Neural cell (in vitro differentiated cells): ENCODE measurements at regions not wholly inside any gene's neighbourhood (a gene's known extent, or its start where the extent isn't known, plus 50 kb on each side); places are given as distances from the start of the nearest gene placed in this dataset.

Experiments used
- CTCF ChIP-seq: fragments of 450-650 bp; IDR thresholded peaks from 2 replicates; pipeline ENCODE4 v1.5.1; 2014; ENCODE audit warnings: antibody characterized with exemption, mild to moderate bottlenecking, moderate library complexity; ENCODE audit not compliant: poor library complexity, severe bottlenecking
- EP300 ChIP-seq: fragments of 450-650 bp; conservative IDR thresholded peaks from 2 replicates; pipeline ENCODE4 v1.6.1; 2014; ENCODE audit warnings: antibody characterized with exemption, mild to moderate bottlenecking, moderate library complexity; ENCODE audit not compliant: poor library complexity, severe bottlenecking
- EZH2 ChIP-seq: fragments of 200-600, 300-800 bp; shearing (Covaris generic), sonication (generic); IDR thresholded peaks from 2 replicates; pipeline ENCODE4 v1.6.1; 2014; ENCODE audit warnings: antibody characterized with exemption, low read length, borderline replicate concordance, mild to moderate bottlenecking; ENCODE audit not compliant: insufficient read depth, poor library complexity, severe bottlenecking
- MXI1 ChIP-seq: fragments of 450-650 bp; conservative IDR thresholded peaks from 2 replicates; pipeline ENCODE4 v1.6.1; 2014; ENCODE audit warnings: antibody characterized with exemption, mild to moderate bottlenecking; ENCODE audit not compliant: poor library complexity, severe bottlenecking
- POLR2AphosphoS5 ChIP-seq: IDR thresholded peaks from 2 replicates; pipeline ENCODE4 v1.6.1; 2012
- RAD21 ChIP-seq: fragments of 450-650 bp; conservative IDR thresholded peaks from 2 replicates; pipeline ENCODE4 v1.6.1; 2014; ENCODE audit warnings: antibody characterized with exemption, mild to moderate bottlenecking, moderate library complexity
- SMC3 ChIP-seq: fragments of 450-650 bp; conservative IDR thresholded peaks from 2 replicates; pipeline ENCODE4 v1.6.1; 2014; ENCODE audit warnings: antibody characterized with exemption, mild to moderate bottlenecking, moderate library complexity; ENCODE audit not compliant: poor library complexity
- TAF1 ChIP-seq: IDR thresholded peaks from 2 replicates; pipeline ENCODE4 v1.6.1; 2012; ENCODE audit warnings: low read depth

DNA sequence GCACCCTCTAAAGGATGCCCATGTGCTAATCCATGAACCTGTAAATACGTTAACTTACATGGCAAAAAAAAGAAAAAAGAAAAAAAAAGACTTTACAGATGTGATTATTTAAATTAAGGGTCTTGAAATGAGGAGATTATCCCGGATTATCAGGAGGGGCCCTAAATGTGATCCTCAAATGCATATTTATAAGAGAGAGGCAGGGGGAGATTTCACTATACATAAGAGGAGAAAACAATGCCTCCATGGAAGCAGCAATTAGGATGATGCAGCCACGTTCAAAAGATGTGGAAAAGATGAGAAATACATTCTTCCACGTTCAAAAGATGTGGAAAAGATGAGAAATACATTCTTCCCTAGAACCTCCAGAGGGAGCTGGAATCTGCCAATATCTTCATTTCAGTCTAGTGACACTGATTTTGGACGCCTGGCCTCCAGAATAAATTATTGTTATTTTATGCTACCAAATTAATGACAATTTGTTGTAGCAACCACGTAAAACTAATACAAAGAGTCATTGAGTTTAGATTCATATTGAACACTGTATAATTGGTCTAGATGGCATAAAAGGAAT, 328.4 kb upstream of the GNAI1 start:
- TF ChIP-seq POLR2AphosphoS5 (no peak), CTCF (peak; percentile 43), EP300 (no peak), SMC3 (peak; percentile 29), EZH2 (no peak), RAD21 (peak; percentile 55), MXI1 (no peak), TAF1 (no peak)
